HG02759 (cell line): ENCODE measurements at regions not wholly inside any gene's neighbourhood (a gene's known extent, or its start where the extent isn't known, plus 50 kb on each side); places are given as distances from the start of the nearest gene placed in this dataset.
A peak's percentile ranks its signal among the peaks of the same experiment; 100 is the strongest.

Experiments used
- ATAC-seq: cut with Tn5 transposase; IDR thresholded peaks from one replicate; pipeline ENCODE4 v1.9.1; 2021; ENCODE audit warnings: mild to moderate bottlenecking, moderate library complexity; ENCODE audit not compliant: unreplicated experiment

- no peak for ATAC-seq
These were observed 341.3 kb upstream of the DCC start for GRCh38 chr18:51998711-51999110.

DNA sequence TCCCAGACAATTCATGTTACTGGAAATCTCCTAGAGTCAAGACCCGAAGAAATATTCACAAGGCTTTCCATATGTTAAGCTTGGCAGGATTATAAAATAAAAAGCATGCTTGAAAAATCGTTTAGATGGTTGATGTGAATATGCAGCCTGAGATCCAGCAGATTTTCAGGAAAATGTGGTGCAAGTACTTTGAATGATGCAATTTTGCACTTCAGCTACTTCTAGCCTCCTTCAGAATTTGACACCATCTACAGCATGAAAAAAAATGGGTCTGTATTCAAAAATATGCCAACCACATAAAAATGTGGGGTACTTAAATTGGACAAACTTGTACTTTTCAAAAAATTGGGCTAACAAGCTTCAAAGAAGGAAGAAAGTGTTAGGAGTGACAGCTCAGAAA lies 340.6 kb upstream of the DCC start:
- no peak for ATAC-seq

- ATAC-seq, result peak; percentile 43
These were observed 339.6 kb upstream of the DCC start for GRCh38 chr18:52000435-52000834.

GRCh38 chr18:52001106-52001505 lies 338.9 kb upstream of the DCC start:
- no peak for ATAC-seq

GRCh38 chr18:52002600-52002999 lies 337.4 kb upstream of the DCC start:
- ATAC-seq, result no peak

DNA sequence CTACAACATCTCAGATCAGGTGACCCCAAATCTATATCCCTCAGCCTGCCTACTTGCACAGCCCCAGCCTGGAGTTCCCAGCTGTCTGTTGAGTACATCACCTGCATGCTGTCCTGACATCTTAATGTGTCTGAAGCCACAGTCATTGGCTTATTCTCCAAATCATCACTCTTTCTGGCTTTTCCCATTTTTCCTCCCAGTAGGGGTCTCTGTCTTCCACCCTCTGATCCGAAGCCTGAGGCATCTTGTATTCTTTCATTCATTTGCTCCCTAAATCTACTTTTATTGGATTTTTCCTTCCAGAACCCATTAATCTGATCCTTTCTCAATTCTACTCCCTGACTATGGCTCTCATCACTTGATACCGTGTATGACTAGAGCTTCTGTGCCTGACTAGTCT lies 332.9 kb upstream of the DCC start:
- ATAC-seq, result no peak

GRCh38 chr18:52008330-52008729 lies 331.7 kb upstream of the DCC start:
- ATAC-seq, result no peak

- no peak for ATAC-seq
These were observed 331.3 kb upstream of the DCC start for GRCh38 chr18:52008736-52009135.

DNA sequence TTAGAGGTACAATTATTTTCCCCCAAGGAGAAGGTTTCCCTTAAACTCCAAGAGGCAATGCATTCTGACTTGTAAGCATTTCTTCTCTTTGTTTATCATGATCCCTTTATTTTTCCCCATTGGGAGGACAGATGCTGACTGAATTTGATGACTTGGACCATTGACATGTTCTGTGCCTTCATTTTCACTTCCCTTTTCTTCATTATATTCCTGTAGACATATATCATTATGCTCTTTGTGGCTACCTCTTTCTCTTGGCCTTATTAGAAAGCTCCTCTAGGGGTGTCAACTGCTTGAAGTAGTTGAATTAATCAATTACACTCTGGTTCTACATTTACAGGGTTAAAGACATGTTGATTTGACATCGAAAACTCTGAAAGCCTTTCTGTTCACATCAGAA lies 330.0 kb upstream of the DCC start:
- ATAC-seq, result no peak

- ATAC-seq, result no peak
These were observed 293.9 kb upstream of the DCC start for GRCh38 chr18:52045946-52046675.

- no peak for ATAC-seq
These were observed 293.2 kb upstream of the DCC start for GRCh38 chr18:52046842-52047241.

- ATAC-seq, result no peak
These were observed 285.7 kb upstream of the DCC start for GRCh38 chr18:52054324-52054723.

- ATAC-seq, result no peak
These were observed 279.2 kb upstream of the DCC start for GRCh38 chr18:52060607-52061304.

GRCh38 chr18:52063923-52064322 lies 276.1 kb upstream of the DCC start:
- no peak for ATAC-seq

- no peak for ATAC-seq
These were observed 270.8 kb upstream of the DCC start for GRCh38 chr18:52069201-52069600.

DNA sequence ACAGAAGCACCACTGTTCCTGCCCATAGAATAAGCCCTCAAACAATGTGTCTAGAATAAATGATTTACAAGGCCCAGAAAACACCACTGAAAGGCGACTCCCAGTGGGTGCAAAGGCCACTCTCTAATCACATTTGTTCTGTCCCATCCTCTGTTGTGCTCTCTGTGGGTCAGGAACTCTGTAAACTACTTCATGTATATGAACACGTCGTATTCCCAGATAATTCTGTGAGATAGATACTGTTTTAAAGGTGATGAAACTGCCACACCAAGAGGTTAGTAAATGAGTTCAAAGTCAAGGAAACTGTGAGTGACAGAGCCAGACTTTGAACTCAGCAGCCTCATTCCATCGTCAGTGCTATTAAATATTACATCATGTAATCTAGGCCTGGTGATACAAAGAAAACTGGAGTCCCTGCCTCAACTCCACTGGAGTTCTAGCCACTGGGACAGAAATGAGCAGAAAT lies 269.7 kb upstream of the DCC start:
- ATAC-seq, result no peak

GRCh38 chr18:52077251-52077983 lies 262.6 kb upstream of the DCC start:
- ATAC-seq, result no peak

DNA sequence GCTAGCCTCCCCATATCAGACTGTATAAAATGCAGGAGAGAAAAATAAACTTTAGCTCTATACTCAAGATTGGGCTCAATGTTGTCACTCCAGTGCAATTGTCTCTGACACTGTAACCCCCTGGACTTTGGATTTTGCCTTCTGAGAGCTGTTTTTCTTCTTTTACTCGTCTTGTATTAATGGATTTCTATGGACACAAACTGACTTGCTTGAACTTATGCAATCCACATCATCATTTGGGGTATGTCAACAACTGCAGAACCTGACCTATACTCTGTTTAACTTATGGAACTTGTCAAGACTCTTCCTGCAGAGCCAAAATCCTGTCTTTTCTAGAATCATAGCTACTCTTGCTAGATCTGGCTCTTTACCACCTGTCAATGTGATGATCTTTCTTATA lies 257.8 kb upstream of the DCC start:
- ATAC-seq, result no peak

GRCh38 chr18:52087140-52087539 lies 252.9 kb upstream of the DCC start:
- no peak for ATAC-seq

- no peak for ATAC-seq
These were observed 250.0 kb upstream of the DCC start for GRCh38 chr18:52090005-52090404.

GRCh38 chr18:52093171-52093570 lies 246.8 kb upstream of the DCC start:
- no peak for ATAC-seq

- no peak for ATAC-seq
These were observed 221.3 kb upstream of the DCC start for GRCh38 chr18:52118684-52119083.
